HL-60 (cell line): ENCODE measurements at regions not wholly inside any gene's neighbourhood (a gene's known extent, or its start where the extent isn't known, plus 50 kb on each side); places are given as distances from the start of the nearest gene placed in this dataset.

ENCODE experiments used
- DNase-seq, 2 experiments: peaks; one replicate each; pipeline ENCODE4 v3.0.0-alpha.2; 2010 to 2020; ENCODE audit warnings: low read depth in 1 of 2, low spot score in 1 of 2
- H3K27ac ChIP-seq: fragments of 250-450 bp; sonication (Bioruptor Pico); replicated peaks from 2 replicates; pipeline ENCODE4 v1.5.1; 2020; ENCODE audit warnings: mild to moderate bottlenecking, moderate library complexity
- H3K27me3 ChIP-seq: fragments of 250-450 bp; sonication (Bioruptor Pico); 2 replicates; pipeline ENCODE4 v1.5.1; 2021; ENCODE audit warnings: mild to moderate bottlenecking, moderate library complexity; ENCODE audit not compliant: insufficient read depth, poor library complexity, severe bottlenecking
- H3K4me3 ChIP-seq: replicated peaks from 2 replicates; pipeline ENCODE4 v1.5.1; 2011; ENCODE audit warnings: mild to moderate bottlenecking, control low read depth, low read length; ENCODE audit not compliant: insufficient read depth
- CTCF ChIP-seq: IDR thresholded peaks from one replicate; pipeline ENCODE4 v1.5.1; 2011; ENCODE audit warnings: low read length, control low read depth, inconsistent platforms; ENCODE audit not compliant: insufficient read depth
- GABPA ChIP-seq: IDR thresholded peaks from 2 replicates; pipeline ENCODE4 v1.6.1; 2012; ENCODE audit warnings: low read depth
- POLR2AphosphoS5 ChIP-seq: IDR thresholded peaks from 2 replicates; pipeline ENCODE4 v1.6.1; 2012; ENCODE audit warnings: low read depth
- REST ChIP-seq: IDR thresholded peaks from 2 replicates; pipeline ENCODE4 v1.6.1; 2012; ENCODE audit warnings: low read depth; ENCODE audit not compliant: insufficient replicate concordance
- SPI1 ChIP-seq: IDR thresholded peaks from 2 replicates; pipeline ENCODE4 v1.6.1; 2012; ENCODE audit warnings: low read depth, mild to moderate bottlenecking, borderline replicate concordance

- DNase-seq: no peak
Measured at GRCh38 chr17:36777118-36777517, 160.2 kb upstream of the LHX1 start.

GRCh38 chr17:36778448-36778847, 158.8 kb upstream of the LHX1 start:
- Histone ChIP-seq H3K4me3 (no peak overlapping the region), H3K27me3 (no peaks in the 10 kb centered on the region), H3K27ac (no peak overlapping the region)
- DNase-seq: no peak
- TF ChIP-seq CTCF (no peak), SPI1 (no peak), REST (no peak), POLR2AphosphoS5 (no peak), GABPA (no peak)

More at GRCh38 chr17:36777118-36777517, 160.2 kb upstream of the LHX1 start:
- Histone ChIP-seq H3K4me3 (no peak overlapping the region), H3K27ac (no peak overlapping the region), H3K27me3 (peaks cover 5% of the 10 kb centered on the region)
- TF ChIP-seq REST (peak; percentile 94), CTCF (no peak)

GRCh38 chr17:36779550-36779949, 157.7 kb upstream of the LHX1 start:
- TF ChIP-seq REST (no peak), SPI1 (no peak), CTCF (no peak), GABPA (no peak), POLR2AphosphoS5 (no peak)
- no peaks in the 10 kb centered on the region for H3K27me3 ChIP-seq
- no peak for DNase-seq
- H3K27ac ChIP-seq: no peak overlapping the region
- H3K4me3 ChIP-seq: no peak overlapping the region
